Fibroblast of lung (primary cell): ENCODE measurements at regions not wholly inside any gene's neighbourhood (a gene's known extent, or its start where the extent isn't known, plus 50 kb on each side); places are given as distances from the start of the nearest gene placed in this dataset.

ENCODE experiments used
- DNase-seq, 2 donors: peaks; one replicate each; pipeline versions ENCODE4 v3.0.0 to v3.0.0-alpha.2; 2010; ENCODE audit warnings: low read depth in 2 of 2
- H2AFZ ChIP-seq: 2 replicates; pipeline ENCODE4 v1.5.1; 2012; ENCODE audit warnings: low read length, control low read depth, inconsistent platforms
- H3K27ac ChIP-seq: 2 replicates; pipeline ENCODE4 v1.5.1; 2011; ENCODE audit warnings: low read length, control low read depth; ENCODE audit not compliant: insufficient read depth
- H3K27me3 ChIP-seq: 2 replicates; pipeline ENCODE4 v1.5.1; 2011; ENCODE audit warnings: mild to moderate bottlenecking, low read length; ENCODE audit not compliant: control insufficient read depth, insufficient read depth
- H3K36me3 ChIP-seq: 2 replicates; pipeline ENCODE4 v1.5.1; 2011; ENCODE audit warnings: low read length; ENCODE audit not compliant: control insufficient read depth, insufficient read depth
- H3K4me1 ChIP-seq: 2 replicates; pipeline ENCODE4 v1.5.1; 2011; ENCODE audit warnings: low read length; ENCODE audit not compliant: control insufficient read depth, insufficient read depth; ENCODE audit errors: extremely low read depth
- H3K4me2 ChIP-seq: 2 replicates; pipeline ENCODE4 v1.5.1; 2011; ENCODE audit warnings: low read length, control low read depth; ENCODE audit not compliant: insufficient read depth; ENCODE audit errors: extremely low read depth
- H3K4me3 ChIP-seq, 4 experiments: fragments of 200-600 bp in 1 of 4; sonication (generic) in 1 of 4; replicated peaks in 1 of 4; 2 replicates each; pipeline ENCODE4 v1.5.1; 2011 to 2016; ENCODE audit warnings: low read length in 4 of 4, low read depth in 3 of 4, mild to moderate bottlenecking in 3 of 4, control low read depth in 2 of 4, inconsistent platforms in 1 of 4, mixed read lengths in 1 of 4; ENCODE audit not compliant: insufficient read depth in 1 of 4; ENCODE audit errors: control extremely low read depth in 1 of 4
- H3K79me2 ChIP-seq: 2 replicates; pipeline ENCODE4 v1.5.1; 2012; ENCODE audit warnings: mild to moderate bottlenecking, low read length, inconsistent platforms; ENCODE audit not compliant: control insufficient read depth, insufficient read depth
- H3K9ac ChIP-seq: 2 replicates; pipeline ENCODE4 v1.5.1; 2011; ENCODE audit warnings: mild to moderate bottlenecking, low read length, control low read depth; ENCODE audit not compliant: insufficient read depth
- H3K9me3 ChIP-seq: 2 replicates; pipeline ENCODE4 v1.5.1; 2012; ENCODE audit warnings: low read depth, low read length; ENCODE audit not compliant: control insufficient read depth, insufficient read depth
- H4K20me1 ChIP-seq: 2 replicates; pipeline ENCODE4 v1.5.1; 2011; ENCODE audit warnings: low read length; ENCODE audit not compliant: control insufficient read depth, insufficient read depth; ENCODE audit errors: extremely low read depth
- CTCF ChIP-seq, 2 donors: IDR thresholded peaks in 1 of 2; conservative IDR thresholded peaks in 1 of 2; 1 replicate in 1 of 2; 2 replicates in 1 of 2; pipeline ENCODE4 v1.5.1; 2011 to 2012; ENCODE audit warnings: low read length in 2 of 2, control low read depth in 1 of 2, inconsistent platforms in 1 of 2, low read depth in 1 of 2, mild to moderate bottlenecking in 1 of 2
- EZH2 ChIP-seq: IDR thresholded peaks from 2 replicates; pipeline ENCODE4 v1.5.1; 2012; ENCODE audit warnings: low read length, control low read depth, mild to moderate bottlenecking; ENCODE audit errors: missing control alignments

GRCh38 chr2:17229414-17229813 is 288.8 kb downstream of the RAD51AP2 start:
- no peak for TF ChIP-seq EZH2
- no peak for TF ChIP-seq CTCF (conservative IDR thresholded peaks at IDR 0.05 in 1 of 2, IDR thresholded peaks at IDR 0.05 in 1 of 2; ENCODE audit: low read depth in 1 of 2, low read length in 2 of 2)
- no peak overlapping the region for H2AFZ ChIP-seq
- no peaks in the 10 kb centered on the region for H3K9me3 ChIP-seq
- H3K27me3 ChIP-seq: no peaks in the 10 kb centered on the region
- H3K36me3 ChIP-seq: no peaks in the 10 kb centered on the region
- no peak overlapping the region for H3K9ac ChIP-seq
- no peak overlapping the region for H3K4me3 ChIP-seq
- H3K4me2 ChIP-seq: no peak overlapping the region
- no peaks in the 10 kb centered on the region for H3K4me1 ChIP-seq
- DNase-seq: no peak
- no peaks in the 10 kb centered on the region for H3K79me2 ChIP-seq
- no peak overlapping the region for H3K27ac ChIP-seq
- no peaks in the 10 kb centered on the region for H4K20me1 ChIP-seq

- H3K4me1 ChIP-seq: no peaks in the 10 kb centered on the region
- H3K36me3 ChIP-seq: no peaks in the 10 kb centered on the region
- no peak overlapping the region for H3K4me3 ChIP-seq
- H3K79me2 ChIP-seq: no peaks in the 10 kb centered on the region
- no peaks in the 10 kb centered on the region for H3K9me3 ChIP-seq
- no peak overlapping the region for H3K9ac ChIP-seq
- H3K4me2 ChIP-seq: no peak overlapping the region
- no peak for DNase-seq
- H2AFZ ChIP-seq: no peak overlapping the region
- no peaks in the 10 kb centered on the region for H4K20me1 ChIP-seq
- H3K27ac ChIP-seq: no peak overlapping the region
- H3K27me3 ChIP-seq: no peaks in the 10 kb centered on the region
- TF ChIP-seq CTCF (conservative IDR thresholded peaks at IDR 0.05 in 1 of 2, IDR thresholded peaks at IDR 0.05 in 1 of 2; ENCODE audit: low read depth in 1 of 2, low read length in 2 of 2) (no peak), EZH2 (no peak)
Measured at GRCh38 chr2:17228461-17228860, 289.8 kb downstream of the RAD51AP2 start.

- Histone ChIP-seq H3K4me3 (no peak overlapping the region), H3K9ac (no peak overlapping the region), H4K20me1 (no peaks in the 10 kb centered on the region), H3K79me2 (no peaks in the 10 kb centered on the region), H2AFZ (no peak overlapping the region), H3K36me3 (no peaks in the 10 kb centered on the region), H3K27me3 (no peaks in the 10 kb centered on the region), H3K4me1 (no peaks in the 10 kb centered on the region), H3K27ac (no peak overlapping the region), H3K9me3 (no peaks in the 10 kb centered on the region), H3K4me2 (no peak overlapping the region)
- DNase-seq: no peak
- TF ChIP-seq EZH2 (no peak), CTCF (conservative IDR thresholded peaks at IDR 0.05 in 1 of 2, IDR thresholded peaks at IDR 0.05 in 1 of 2; ENCODE audit: low read depth in 1 of 2, low read length in 2 of 2) (no peak)
Measured at GRCh38 chr2:17227856-17228255, 290.4 kb downstream of the RAD51AP2 start.
